ENCODE measurements at regions not wholly inside any gene's neighbourhood (a gene's known extent, or its start where the extent isn't known, plus 50 kb on each side); places are given as distances from the start of the nearest gene placed in this dataset.

DNA sequence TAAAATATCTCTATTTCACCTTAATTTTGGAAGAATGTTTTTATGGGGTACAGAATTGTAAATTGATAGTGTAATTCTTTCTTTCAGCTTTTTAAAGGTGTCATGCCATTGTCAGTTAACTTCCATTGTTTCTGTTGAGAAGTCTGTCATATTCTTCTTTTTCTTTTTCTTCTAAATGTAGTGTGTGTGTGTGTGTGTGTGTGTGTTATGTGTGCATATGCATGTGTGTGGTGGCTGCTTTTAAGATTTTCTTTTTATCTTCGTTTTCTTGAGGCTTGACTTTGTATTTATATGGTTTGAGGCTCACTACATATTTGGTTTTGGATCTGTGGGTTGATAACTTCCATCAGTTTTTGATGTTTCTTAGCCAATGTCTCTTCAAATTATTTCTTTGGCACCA lies 176.5 kb downstream of the OGFRL1 start:
- H3K4me2 ChIP-seq (ENCODE audit: control insufficient read depth, insufficient read depth) = no peak overlapping the region
- ATAC-seq = no peak
- SMC1A ChIA-PET (ENCODE audit: uncharacterized antibody, unreplicated experiment) = no interaction called here
- CTCF ChIA-PET = no interaction called here
- no peaks in the 10 kb centered on the region for H3K36me3 ChIP-seq (ENCODE audit: control insufficient read depth in 2 of 2, insufficient read depth in 2 of 2, low read length in 1 of 2)
- RAD21 ChIA-PET (ENCODE audit: unreplicated experiment) = no interaction called here
- no peaks in the 10 kb centered on the region for H3K27me3 ChIP-seq (replicated peaks in 1 of 2; ENCODE audit: control insufficient read depth in 2 of 2, insufficient read depth in 2 of 2, low read length in 1 of 2)
- intact Hi-C loops (cut with micrococcal nuclease; ENCODE audit: unreplicated experiment) = no loop called here
- WGBS (ENCODE audit: insufficient coverage, insufficient replicate concordance, low lambda C conversion rate, missing lambda C conversion rate) = 0% methylated on average over 1 of the region's 1 CpG
- FAIRE-seq = no peak
- H3K27ac ChIP-seq (ENCODE audit: control insufficient read depth, insufficient read depth) = no peak overlapping the region
- H3K9ac ChIP-seq (ENCODE audit: control insufficient read depth, insufficient read depth, low read length) = no peak overlapping the region
- H3K9me3 ChIP-seq (replicated peaks; ENCODE audit: control insufficient read depth, insufficient read depth, low read length) = no peaks in the 10 kb centered on the region
- no peaks in the 10 kb centered on the region for H4K20me1 ChIP-seq (ENCODE audit: control insufficient read depth, insufficient read depth)
- BruUV-seq (replicated peaks) = no TSS peak
- POLR2A ChIA-PET = no interaction called here
- in situ Hi-C loops (cut with MboI) = no loop called here
- TF ChIP-seq, protein P1, sequence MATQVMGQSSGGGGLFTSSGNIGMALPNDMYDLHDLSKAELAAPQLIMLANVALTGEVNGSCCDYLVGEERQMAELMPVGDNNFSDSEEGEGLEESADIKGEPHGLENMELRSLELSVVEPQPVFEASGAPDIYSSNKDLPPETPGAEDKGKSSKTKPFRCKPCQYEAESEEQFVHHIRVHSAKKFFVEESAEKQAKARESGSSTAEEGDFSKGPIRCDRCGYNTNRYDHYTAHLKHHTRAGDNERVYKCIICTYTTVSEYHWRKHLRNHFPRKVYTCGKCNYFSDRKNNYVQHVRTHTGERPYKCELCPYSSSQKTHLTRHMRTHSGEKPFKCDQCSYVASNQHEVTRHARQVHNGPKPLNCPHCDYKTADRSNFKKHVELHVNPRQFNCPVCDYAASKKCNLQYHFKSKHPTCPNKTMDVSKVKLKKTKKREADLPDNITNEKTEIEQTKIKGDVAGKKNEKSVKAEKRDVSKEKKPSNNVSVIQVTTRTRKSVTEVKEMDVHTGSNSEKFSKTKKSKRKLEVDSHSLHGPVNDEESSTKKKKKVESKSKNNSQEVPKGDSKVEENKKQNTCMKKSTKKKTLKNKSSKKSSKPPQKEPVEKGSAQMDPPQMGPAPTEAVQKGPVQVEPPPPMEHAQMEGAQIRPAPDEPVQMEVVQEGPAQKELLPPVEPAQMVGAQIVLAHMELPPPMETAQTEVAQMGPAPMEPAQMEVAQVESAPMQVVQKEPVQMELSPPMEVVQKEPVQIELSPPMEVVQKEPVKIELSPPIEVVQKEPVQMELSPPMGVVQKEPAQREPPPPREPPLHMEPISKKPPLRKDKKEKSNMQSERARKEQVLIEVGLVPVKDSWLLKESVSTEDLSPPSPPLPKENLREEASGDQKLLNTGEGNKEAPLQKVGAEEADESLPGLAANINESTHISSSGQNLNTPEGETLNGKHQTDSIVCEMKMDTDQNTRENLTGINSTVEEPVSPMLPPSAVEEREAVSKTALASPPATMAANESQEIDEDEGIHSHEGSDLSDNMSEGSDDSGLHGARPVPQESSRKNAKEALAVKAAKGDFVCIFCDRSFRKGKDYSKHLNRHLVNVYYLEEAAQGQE (IDR thresholded peaks at IDR 0.05; ENCODE audit: low read depth, low read length) = no peak
- TF ChIP-seq MXI1 (IDR thresholded peaks at IDR 0.05; ENCODE audit: low read depth, low read length) (no peak), MYC (IDR thresholded peaks at IDR 0.05; ENCODE audit: insufficient read depth, insufficient read length, insufficient replicate concordance, low read length, severe bottlenecking) (no peak), ZSCAN29 (IDR thresholded peaks at IDR 0.05) (no peak), PML (IDR thresholded peaks at IDR 0.05; ENCODE audit: low read length) (no peak), HCFC1 (IDR thresholded peaks at IDR 0.05; ENCODE audit: low read length) (no peak), HDGF (IDR thresholded peaks at IDR 0.05) (no peak), ESRRA (IDR thresholded peaks at IDR 0.05; ENCODE audit: low read length) (no peak), CBX3 (IDR thresholded peaks at IDR 0.05; ENCODE audit: borderline replicate concordance, low read depth) (no peak), ZBED1 (IDR thresholded peaks at IDR 0.05; ENCODE audit: borderline replicate concordance) (no peak), DPF2 (IDR thresholded peaks at IDR 0.05) (no peak), POLR2AphosphoS5 (IDR thresholded peaks at IDR 0.05; ENCODE audit: low read length) (no peak), KDM1A (IDR thresholded peaks at IDR 0.05; ENCODE audit: borderline replicate concordance) (no peak), MTA3 (IDR thresholded peaks at IDR 0.05; ENCODE audit: borderline replicate concordance, low read length) (no peak), NFYB (IDR thresholded peaks at IDR 0.05; ENCODE audit: insufficient read depth, low read depth, low read length) (no peak)
- TF ChIP-seq, protein P2, sequence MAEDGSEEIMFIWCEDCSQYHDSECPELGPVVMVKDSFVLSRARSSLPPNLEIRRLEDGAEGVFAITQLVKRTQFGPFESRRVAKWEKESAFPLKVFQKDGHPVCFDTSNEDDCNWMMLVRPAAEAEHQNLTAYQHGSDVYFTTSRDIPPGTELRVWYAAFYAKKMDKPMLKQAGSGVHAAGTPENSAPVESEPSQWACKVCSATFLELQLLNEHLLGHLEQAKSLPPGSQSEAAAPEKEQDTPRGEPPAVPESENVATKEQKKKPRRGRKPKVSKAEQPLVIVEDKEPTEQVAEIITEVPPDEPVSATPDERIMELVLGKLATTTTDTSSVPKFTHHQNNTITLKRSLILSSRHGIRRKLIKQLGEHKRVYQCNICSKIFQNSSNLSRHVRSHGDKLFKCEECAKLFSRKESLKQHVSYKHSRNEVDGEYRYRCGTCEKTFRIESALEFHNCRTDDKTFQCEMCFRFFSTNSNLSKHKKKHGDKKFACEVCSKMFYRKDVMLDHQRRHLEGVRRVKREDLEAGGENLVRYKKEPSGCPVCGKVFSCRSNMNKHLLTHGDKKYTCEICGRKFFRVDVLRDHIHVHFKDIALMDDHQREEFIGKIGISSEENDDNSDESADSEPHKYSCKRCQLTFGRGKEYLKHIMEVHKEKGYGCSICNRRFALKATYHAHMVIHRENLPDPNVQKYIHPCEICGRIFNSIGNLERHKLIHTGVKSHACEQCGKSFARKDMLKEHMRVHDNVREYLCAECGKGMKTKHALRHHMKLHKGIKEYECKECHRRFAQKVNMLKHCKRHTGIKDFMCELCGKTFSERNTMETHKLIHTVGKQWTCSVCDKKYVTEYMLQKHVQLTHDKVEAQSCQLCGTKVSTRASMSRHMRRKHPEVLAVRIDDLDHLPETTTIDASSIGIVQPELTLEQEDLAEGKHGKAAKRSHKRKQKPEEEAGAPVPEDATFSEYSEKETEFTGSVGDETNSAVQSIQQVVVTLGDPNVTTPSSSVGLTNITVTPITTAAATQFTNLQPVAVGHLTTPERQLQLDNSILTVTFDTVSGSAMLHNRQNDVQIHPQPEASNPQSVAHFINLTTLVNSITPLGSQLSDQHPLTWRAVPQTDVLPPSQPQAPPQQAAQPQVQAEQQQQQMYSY (CRISPR knock-in tag; IDR thresholded peaks at IDR 0.05) = no peak
- no peaks in the 10 kb centered on the region for H3K4me1 ChIP-seq (ENCODE audit: control insufficient read depth, insufficient read depth, low read length)
- no peak for DNase-seq (ENCODE audit: low read depth, low spot score)
- H2AFZ ChIP-seq (ENCODE audit: control insufficient read depth, low read depth, low read length) = no peak overlapping the region
- no peak overlapping the region for H3K4me3 ChIP-seq
- no peaks in the 10 kb centered on the region for H3K79me2 ChIP-seq (ENCODE audit: control insufficient read depth, insufficient read depth, low read length)
